ENCODE measurements at regions not wholly inside any gene's neighbourhood (a gene's known extent, or its start where the extent isn't known, plus 50 kb on each side); places are given as distances from the start of the nearest gene placed in this dataset.

DNA sequence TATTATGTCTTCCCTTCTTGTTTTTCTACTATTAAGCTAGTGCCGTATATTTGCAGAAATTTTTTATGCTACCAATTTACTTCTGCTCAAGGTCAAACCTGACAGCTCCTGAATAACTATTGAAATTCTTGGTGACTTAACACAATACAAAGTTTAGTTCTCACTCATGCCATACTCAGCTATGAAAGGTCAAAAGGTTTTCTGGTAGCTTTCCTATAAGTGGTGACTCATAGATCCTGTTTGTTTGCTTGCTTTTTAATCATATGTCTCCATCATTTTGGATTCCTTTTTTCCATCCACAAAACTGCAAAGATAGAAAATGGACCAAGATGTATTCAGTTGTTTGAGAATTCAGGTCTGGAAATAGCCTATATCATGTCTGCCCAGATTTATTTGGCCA is 855.8 kb upstream of the LRRC4C start:
- no peak overlapping the region for H3K27ac Mint-ChIP-seq
- no peak for DNase-seq (ENCODE audit: extremely low spot score, unreplicated experiment)

GRCh38 chr11:42315846-42316245 is 856.4 kb upstream of the LRRC4C start:
- Mint-ChIP-seq H3K4me3 (no peak overlapping the region), H3K27me3 (no peaks in the 10 kb centered on the region), H3K36me3 (no peaks in the 10 kb centered on the region), H3K4me1 (ENCODE audit: unreplicated experiment) (no peaks in the 10 kb centered on the region), H3K27ac (no peak overlapping the region), H3K9me3 (no peaks in the 10 kb centered on the region)
- no peak for DNase-seq (ENCODE audit: extremely low spot score, unreplicated experiment)
- no peak for TF ChIP-seq CTCF (conservative IDR thresholded peaks at IDR 0.05)

More for the DNA sequence above, 855.8 kb upstream of the LRRC4C start:
- H3K27me3 Mint-ChIP-seq: no peaks in the 10 kb centered on the region
- H3K36me3 Mint-ChIP-seq: no peaks in the 10 kb centered on the region
- no peak overlapping the region for H3K4me3 Mint-ChIP-seq
- no peak for TF ChIP-seq CTCF (conservative IDR thresholded peaks at IDR 0.05)
- no peaks in the 10 kb centered on the region for H3K4me1 Mint-ChIP-seq (ENCODE audit: unreplicated experiment)
- no peaks in the 10 kb centered on the region for H3K9me3 Mint-ChIP-seq

DNA sequence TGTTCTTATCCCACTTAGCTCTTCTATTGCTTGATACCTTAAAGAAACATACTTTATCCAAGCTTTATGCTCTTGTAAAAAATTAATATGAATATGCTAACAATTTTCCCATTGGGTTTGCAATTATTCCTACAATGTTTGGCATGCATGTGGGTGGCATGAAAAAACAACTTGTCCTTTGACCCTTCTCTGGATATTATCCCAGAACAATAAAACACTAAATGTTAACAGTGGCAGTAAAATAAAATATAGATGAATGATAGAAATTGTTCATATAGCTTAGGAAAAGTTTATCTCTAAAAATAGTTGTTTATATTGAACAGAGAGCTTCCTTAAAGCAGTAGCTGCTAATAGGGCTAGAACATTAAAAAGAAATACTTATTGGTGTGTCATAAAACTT is 860.5 kb upstream of the LRRC4C start:
- H3K4me1 Mint-ChIP-seq (ENCODE audit: unreplicated experiment): no peaks in the 10 kb centered on the region
- H3K27me3 Mint-ChIP-seq: no peaks in the 10 kb centered on the region
- H3K9me3 Mint-ChIP-seq: no peaks in the 10 kb centered on the region
- H3K4me3 Mint-ChIP-seq: no peak overlapping the region
- no peak overlapping the region for H3K27ac Mint-ChIP-seq
- no peak for TF ChIP-seq CTCF (conservative IDR thresholded peaks at IDR 0.05)
- no peak for DNase-seq (ENCODE audit: extremely low spot score, unreplicated experiment)
- no peaks in the 10 kb centered on the region for H3K36me3 Mint-ChIP-seq

- no peak for TF ChIP-seq CTCF (conservative IDR thresholded peaks at IDR 0.05)
- no peak for DNase-seq (ENCODE audit: extremely low spot score, unreplicated experiment)
- Mint-ChIP-seq H3K27me3 (no peaks in the 10 kb centered on the region), H3K27ac (no peak overlapping the region), H3K4me1 (ENCODE audit: unreplicated experiment) (no peaks in the 10 kb centered on the region), H3K36me3 (no peaks in the 10 kb centered on the region), H3K9me3 (peaks cover 8% of the 10 kb centered on the region), H3K4me3 (no peak overlapping the region)
Observed at GRCh38 chr11:42329929-42330565, 870.6 kb upstream of the LRRC4C start.

- H3K9me3 Mint-ChIP-seq: peaks cover 10% of the 10 kb centered on the region
- H3K36me3 Mint-ChIP-seq: no peaks in the 10 kb centered on the region
- H3K4me1 Mint-ChIP-seq (ENCODE audit: unreplicated experiment): no peaks in the 10 kb centered on the region
Observed at GRCh38 chr11:42337786-42338455, 878.5 kb upstream of the LRRC4C start.

More at GRCh38 chr11:42337786-42338455, 878.5 kb upstream of the LRRC4C start:
- no peak for TF ChIP-seq CTCF (conservative IDR thresholded peaks at IDR 0.05)
- DNase-seq (ENCODE audit: extremely low spot score, unreplicated experiment): no peak
- no peak overlapping the region for H3K4me3 Mint-ChIP-seq
- no peaks in the 10 kb centered on the region for H3K27me3 Mint-ChIP-seq
- H3K27ac Mint-ChIP-seq: peak overlapping the region; percentile 49
